ENCODE measurements at regions not wholly inside any gene's neighbourhood (a gene's known extent, or its start where the extent isn't known, plus 50 kb on each side); places are given as distances from the start of the nearest gene placed in this dataset.

- DNase-seq (ENCODE audit: low read depth, low spot score) (no peak), ATAC-seq (no peak)
- Histone ChIP-seq H3K9me3 (ENCODE audit: control insufficient read depth, insufficient read depth, low read depth, low read length) (no peaks in the 10 kb centered on the region), H3K4me3 (ENCODE audit: low read depth in 2 of 2, low read length in 2 of 2) (no peak overlapping the region), H3K27me3 (ENCODE audit: control insufficient read depth, insufficient read depth, low read length) (no peaks in the 10 kb centered on the region), H3K4me1 (ENCODE audit: control insufficient read depth, insufficient read depth, low read length) (no peaks in the 10 kb centered on the region), H3K27ac (ENCODE audit: low read length) (no peak overlapping the region), H3K36me3 (ENCODE audit: control insufficient read depth, insufficient read depth, low read length) (no peaks in the 10 kb centered on the region)
- TF ChIP-seq TCF7L2 (IDR thresholded peaks at IDR 0.05; ENCODE audit: low read depth, low read length), result no peak
- TF ChIP-seq SIN3A (IDR thresholded peaks at IDR 0.05; ENCODE audit: borderline replicate concordance, insufficient read depth, low read depth, low read length), result no peak
- no peak for TF ChIP-seq POLR2AphosphoS5 (IDR thresholded peaks at IDR 0.05; ENCODE audit: low read depth, low read length)
- no peak for TF ChIP-seq CTCF (IDR thresholded peaks at IDR 0.05)
- no peak for TF ChIP-seq REST (IDR thresholded peaks at IDR 0.05; ENCODE audit: insufficient read depth in 1 of 2, low read depth in 2 of 2, low read length in 1 of 2)
- in situ Hi-C loops (cut with HindIII; ENCODE audit: low pct_unique_long_range_greater_than_20kb, low sequenced_read_pairs), result no loop called here
- CTCF ChIA-PET, result no interaction called here
- no TSS peak for BruUV-seq (replicated peaks)
- POLR2A ChIA-PET, result no interaction called here
- intact Hi-C loops (cut with micrococcal nuclease; ENCODE audit: unreplicated experiment), result no loop called here
Observed at GRCh38 chr11:15568440-15568839, 453.7 kb downstream of the INSC start.

- DNase-seq (ENCODE audit: low read depth, low spot score) (no peak), ATAC-seq (no peak)
- ChIA-PET POLR2A (no interaction called here), CTCF (no interaction called here)
- Histone ChIP-seq H3K4me3 (ENCODE audit: low read depth in 2 of 2, low read length in 2 of 2) (no peak overlapping the region), H3K4me1 (ENCODE audit: control insufficient read depth, insufficient read depth, low read length) (no peaks in the 10 kb centered on the region), H3K9me3 (ENCODE audit: control insufficient read depth, insufficient read depth, low read depth, low read length) (no peaks in the 10 kb centered on the region), H3K27ac (ENCODE audit: low read length) (no peak overlapping the region), H3K36me3 (ENCODE audit: control insufficient read depth, insufficient read depth, low read length) (no peaks in the 10 kb centered on the region), H3K27me3 (ENCODE audit: control insufficient read depth, insufficient read depth, low read length) (no peaks in the 10 kb centered on the region; the same call in 1 of the 2 replicates)
- no TSS peak for BruUV-seq (replicated peaks)
- in situ Hi-C loops (cut with HindIII; ENCODE audit: low pct_unique_long_range_greater_than_20kb, low sequenced_read_pairs) (no loop called here), intact Hi-C loops (cut with micrococcal nuclease; ENCODE audit: unreplicated experiment) (no loop called here)
- no peak for TF ChIP-seq TCF7L2 (IDR thresholded peaks at IDR 0.05; ENCODE audit: low read depth, low read length)
- TF ChIP-seq REST (IDR thresholded peaks at IDR 0.05; ENCODE audit: insufficient read depth in 1 of 2, low read depth in 2 of 2, low read length in 1 of 2), result no peak
- TF ChIP-seq POLR2AphosphoS5 (IDR thresholded peaks at IDR 0.05; ENCODE audit: low read depth, low read length), result no peak
- no peak for TF ChIP-seq CTCF (IDR thresholded peaks at IDR 0.05)
- no peak for TF ChIP-seq SIN3A (IDR thresholded peaks at IDR 0.05; ENCODE audit: borderline replicate concordance, insufficient read depth, low read depth, low read length)
Observed at GRCh38 chr11:15569305-15570025, 454.7 kb downstream of the INSC start.

All from Panc1 (cell line).